BJ (cell line): ENCODE measurements at regions not wholly inside any gene's neighbourhood (a gene's known extent, or its start where the extent isn't known, plus 50 kb on each side); places are given as distances from the start of the nearest gene placed in this dataset.

Source experiments
- CTCF ChIA-PET: fragments of 350-600 bp; formaldehyde crosslinking; extraction: SDS; loops from one replicate; lab custom pipeline; 2021; ENCODE audit warnings: antibody characterized with exemption, inconsistent platforms; lab: Yijun Ruan, JAX
- POLR2A ChIA-PET: fragments of 300-600 bp; sonication (Branson Sonifier 250); formaldehyde crosslinking; extraction: SDS; loops from one replicate; lab custom pipeline; 2021; ENCODE audit warnings: antibody characterized with exemption; lab: Charles Lee
- DNase-seq: peaks from one replicate; pipeline ENCODE4 v3.0.0-alpha.2; 2011; ENCODE audit warnings: low read depth
- H3K27me3 ChIP-seq: 2 replicates; pipeline ENCODE4 v1.6.0; 2011; ENCODE audit warnings: low read length; ENCODE audit not compliant: control insufficient read depth, insufficient read depth
- H3K36me3 ChIP-seq: 2 replicates; pipeline ENCODE4 v1.5.1; 2011; ENCODE audit warnings: low read length; ENCODE audit not compliant: control insufficient read depth, insufficient read depth
- H3K4me3 ChIP-seq: 2 replicates; pipeline ENCODE4 v1.5.1; 2011; ENCODE audit warnings: low read depth, mild to moderate bottlenecking, control low read depth, low read length
- TF ChIP-seq, protein P1 (sequence below): IDR thresholded peaks from 2 replicates; pipeline ENCODE4 v1.5.1; 2011; ENCODE audit warnings: low read depth, mild to moderate bottlenecking, control low read depth, inconsistent platforms, low read length, moderate library complexity; ENCODE audit not compliant: insufficient read depth

- TF ChIP-seq, protein P1, sequence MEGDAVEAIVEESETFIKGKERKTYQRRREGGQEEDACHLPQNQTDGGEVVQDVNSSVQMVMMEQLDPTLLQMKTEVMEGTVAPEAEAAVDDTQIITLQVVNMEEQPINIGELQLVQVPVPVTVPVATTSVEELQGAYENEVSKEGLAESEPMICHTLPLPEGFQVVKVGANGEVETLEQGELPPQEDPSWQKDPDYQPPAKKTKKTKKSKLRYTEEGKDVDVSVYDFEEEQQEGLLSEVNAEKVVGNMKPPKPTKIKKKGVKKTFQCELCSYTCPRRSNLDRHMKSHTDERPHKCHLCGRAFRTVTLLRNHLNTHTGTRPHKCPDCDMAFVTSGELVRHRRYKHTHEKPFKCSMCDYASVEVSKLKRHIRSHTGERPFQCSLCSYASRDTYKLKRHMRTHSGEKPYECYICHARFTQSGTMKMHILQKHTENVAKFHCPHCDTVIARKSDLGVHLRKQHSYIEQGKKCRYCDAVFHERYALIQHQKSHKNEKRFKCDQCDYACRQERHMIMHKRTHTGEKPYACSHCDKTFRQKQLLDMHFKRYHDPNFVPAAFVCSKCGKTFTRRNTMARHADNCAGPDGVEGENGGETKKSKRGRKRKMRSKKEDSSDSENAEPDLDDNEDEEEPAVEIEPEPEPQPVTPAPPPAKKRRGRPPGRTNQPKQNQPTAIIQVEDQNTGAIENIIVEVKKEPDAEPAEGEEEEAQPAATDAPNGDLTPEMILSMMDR = no peak
- DNase-seq = no peak
- ChIA-PET CTCF (no interaction called here), POLR2A (no interaction called here)
- H3K27me3 ChIP-seq = no peaks in the 10 kb centered on the region
- no peak overlapping the region for H3K4me3 ChIP-seq
- no peaks in the 10 kb centered on the region for H3K36me3 ChIP-seq
Measured at GRCh38 chr6:105757512-105758200, 328.5 kb upstream of the PRDM1 start.

GRCh38 chr6:105755885-105756284 is 330.3 kb upstream of the PRDM1 start:
- Histone ChIP-seq H3K4me3 (no peak overlapping the region), H3K27me3 (no peaks in the 10 kb centered on the region), H3K36me3 (no peaks in the 10 kb centered on the region)
- DNase-seq = no peak
- CTCF ChIA-PET = interaction anchor here (0.6 kb wide), 1 partner anchor 21 kb away, joined by 3 read pairs; no protein-coding TSS in a partner anchor
- POLR2A ChIA-PET = no interaction called here
- TF ChIP-seq, protein P1 = no peak

DNA sequence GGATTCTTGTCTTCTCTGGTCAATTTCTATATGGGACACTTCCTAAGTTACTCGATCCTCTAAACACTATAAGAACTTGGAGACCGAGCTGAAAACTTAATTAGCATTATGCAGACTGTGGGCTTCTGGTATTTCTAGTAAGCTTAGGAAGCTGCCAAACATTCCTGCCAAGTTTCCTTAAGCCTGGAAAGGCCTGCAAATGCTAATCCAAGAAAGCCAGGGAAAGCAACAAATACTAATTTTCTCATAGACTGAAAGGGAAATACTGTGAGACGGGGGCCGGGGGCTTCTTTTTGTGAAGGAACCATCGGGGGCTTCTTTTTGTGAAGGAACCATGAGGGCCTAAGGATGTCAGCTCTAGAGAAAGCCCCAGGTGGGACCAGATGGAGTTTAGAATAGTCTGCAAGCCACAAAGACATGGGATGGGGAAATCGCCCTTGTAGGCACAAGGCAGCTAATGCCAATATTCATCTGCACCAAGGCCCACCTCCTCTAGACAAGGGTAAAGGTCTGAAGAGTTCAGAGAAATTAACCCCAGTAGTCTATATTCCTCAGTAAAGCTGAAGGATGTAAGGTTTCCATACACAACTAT is 332.4 kb upstream of the PRDM1 start:
- no peak overlapping the region for H3K4me3 ChIP-seq
- TF ChIP-seq, protein P1 = no peak
- ChIA-PET CTCF (interaction anchor here (0.9 to 1.6 kb wide), 2 partner anchors 18 to 231 kb away, joined by 3 to 5 read pairs; no protein-coding TSS in a partner anchor), POLR2A (no interaction called here)
- no peaks in the 10 kb centered on the region for H3K27me3 ChIP-seq
- H3K36me3 ChIP-seq = no peaks in the 10 kb centered on the region
- DNase-seq = no peak

DNA sequence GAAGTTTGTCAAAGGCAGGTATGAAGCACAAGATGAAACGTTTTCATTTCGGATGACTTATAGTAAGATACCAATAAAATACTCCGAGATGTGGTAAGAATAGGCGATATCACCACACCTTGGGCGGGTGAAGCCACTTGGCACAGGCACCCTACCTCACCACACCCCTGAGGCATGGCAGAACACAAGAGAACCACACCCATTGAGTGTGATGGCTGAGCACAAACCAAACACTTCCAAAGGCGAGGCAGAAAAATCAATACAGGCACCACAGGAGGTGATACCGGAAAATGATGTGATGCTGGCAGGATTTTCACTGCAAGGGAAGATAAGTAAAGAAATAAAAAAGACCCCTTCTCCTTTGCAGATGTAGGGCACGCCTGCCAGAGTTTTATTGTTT is 332.9 kb upstream of the PRDM1 start:
- CTCF ChIA-PET = interaction anchor here (0.9 to 1.6 kb wide), 2 partner anchors 18 to 232 kb away, joined by 3 to 5 read pairs; no protein-coding TSS in a partner anchor
- POLR2A ChIA-PET = no interaction called here
- TF ChIP-seq, protein P1 = no peak

GRCh38 chr6:105750089-105750488 is 336.0 kb upstream of the PRDM1 start:
- ChIA-PET POLR2A (no interaction called here), CTCF (interaction anchor here (0.6 to 1.9 kb wide), 2 partner anchors 142 to 265 kb away, joined by 3 to 5 read pairs; no protein-coding TSS in a partner anchor)
- H3K36me3 ChIP-seq = no peaks in the 10 kb centered on the region
- DNase-seq = no peak
- H3K4me3 ChIP-seq = no peak overlapping the region
- H3K27me3 ChIP-seq = no peaks in the 10 kb centered on the region
- TF ChIP-seq, protein P1 = no peak

More for the DNA sequence above, 332.9 kb upstream of the PRDM1 start:
- Histone ChIP-seq H3K36me3 (no peaks in the 10 kb centered on the region), H3K4me3 (no peak overlapping the region), H3K27me3 (no peaks in the 10 kb centered on the region)
- no peak for DNase-seq
